BLaER1 (cell line): ENCODE measurements at regions not wholly inside any gene's neighbourhood (a gene's known extent, or its start where the extent isn't known, plus 50 kb on each side); places are given as distances from the start of the nearest gene placed in this dataset.

ENCODE experiments used
- H3K27ac ChIP-seq: shearing (Covaris generic); formaldehyde crosslinking; 2 replicates; pipeline ENCODE4 v1.8.1; 2022
- H3K27me3 ChIP-seq: shearing (Covaris generic); formaldehyde crosslinking; 2 replicates; pipeline ENCODE4 v1.8.1; 2022
- H3K36me3 ChIP-seq: shearing (Covaris generic); formaldehyde crosslinking; 2 replicates; pipeline ENCODE4 v1.8.1; 2022
- H3K4me1 ChIP-seq: shearing (Covaris generic); formaldehyde crosslinking; 2 replicates; pipeline ENCODE4 v1.8.1; 2022
- H3K4me2 ChIP-seq: shearing (Covaris generic); formaldehyde crosslinking; 2 replicates; pipeline ENCODE4 v1.8.1; 2022
- H3K4me3 ChIP-seq: shearing (Covaris generic); formaldehyde crosslinking; 2 replicates; pipeline ENCODE4 v1.8.1; 2022
- H3K9ac ChIP-seq: shearing (Covaris generic); formaldehyde crosslinking; 2 replicates; pipeline ENCODE4 v1.8.1; 2022
- H3K9me3 ChIP-seq: shearing (Covaris generic); formaldehyde crosslinking; 2 replicates; pipeline ENCODE4 v1.8.1; 2022
- H4K20me1 ChIP-seq: shearing (Covaris generic); formaldehyde crosslinking; 2 replicates; pipeline ENCODE4 v1.8.1; 2022
- Cebpa-rat ChIP-seq: shearing (Covaris generic); IDR thresholded peaks from 2 replicates; pipeline ENCODE4 v1.8.1; 2022

GRCh38 chr7:155206318-155207020, 91.2 kb upstream of the INSIG1 start:
- Histone ChIP-seq H3K9me3 (no peaks in the 10 kb centered on the region), H3K27ac (peak overlapping the region; percentile 97), H3K4me2 (peak overlapping the region; percentile 95), H3K27me3 (no peaks in the 10 kb centered on the region), H3K9ac (peak overlapping the region; percentile 91), H4K20me1 (no peaks in the 10 kb centered on the region), H3K4me3 (peak overlapping the region; percentile 73), H3K4me1 (peaks cover 66% of the 10 kb centered on the region), H3K36me3 (no peaks in the 10 kb centered on the region)
- no peak for TF ChIP-seq Cebpa-rat

DNA sequence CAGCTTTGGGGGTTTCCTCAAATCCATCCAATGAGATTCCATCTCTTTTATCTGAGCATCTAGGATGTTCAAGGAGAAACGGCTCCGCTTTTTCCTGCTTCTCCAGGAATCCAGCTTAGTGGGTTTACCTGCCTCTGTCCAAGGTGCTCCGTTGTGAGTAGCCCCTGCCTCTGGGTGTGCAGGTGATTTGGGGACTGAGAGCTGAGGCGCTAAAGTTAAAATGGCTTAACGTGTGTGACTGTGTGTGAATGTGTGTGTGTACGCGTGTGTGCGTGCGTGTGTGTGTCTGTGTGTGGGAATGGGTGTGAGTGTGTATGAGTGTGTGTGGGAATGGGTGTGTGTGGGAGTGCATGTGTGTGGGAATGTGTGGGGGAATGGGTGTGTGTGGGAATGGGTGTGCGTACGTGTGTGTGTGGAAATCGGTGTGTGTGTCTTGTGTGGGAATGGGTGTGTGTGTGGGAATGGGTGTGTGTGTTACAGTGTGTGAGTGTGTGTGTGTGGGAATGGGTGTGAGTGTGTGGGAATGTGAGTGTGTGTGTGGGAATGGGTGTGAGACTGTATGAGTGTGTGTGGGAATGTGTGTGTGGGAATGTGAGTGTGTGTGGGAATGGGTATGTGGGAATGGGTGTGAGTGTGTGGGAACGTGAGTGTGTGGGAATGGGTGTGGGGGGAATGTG, 90.2 kb upstream of the INSIG1 start:
- TF ChIP-seq Cebpa-rat = no peak
- H3K4me3 ChIP-seq = no peak overlapping the region
- H3K9ac ChIP-seq = no peak overlapping the region
- H3K27ac ChIP-seq = peak overlapping the region; percentile 97
- H3K36me3 ChIP-seq = no peaks in the 10 kb centered on the region
- H4K20me1 ChIP-seq = no peaks in the 10 kb centered on the region
- peak overlapping the region; percentile 95 for H3K4me2 ChIP-seq
- peaks cover 56% of the 10 kb centered on the region for H3K4me1 ChIP-seq
- H3K9me3 ChIP-seq = no peaks in the 10 kb centered on the region
- no peaks in the 10 kb centered on the region for H3K27me3 ChIP-seq

- peaks cover 42% of the 10 kb centered on the region for H3K4me1 ChIP-seq
- H3K27ac ChIP-seq = peak overlapping the region; percentile 53
- no peaks in the 10 kb centered on the region for H4K20me1 ChIP-seq
- H3K4me3 ChIP-seq = no peak overlapping the region
- H3K9me3 ChIP-seq = no peaks in the 10 kb centered on the region
- TF ChIP-seq Cebpa-rat = no peak
- H3K4me2 ChIP-seq = peak overlapping the region; percentile 14; the same call in 1 of the 2 replicates
- no peaks in the 10 kb centered on the region for H3K27me3 ChIP-seq
- H3K9ac ChIP-seq = no peak overlapping the region
- H3K36me3 ChIP-seq = no peaks in the 10 kb centered on the region
Observed at GRCh38 chr7:155208681-155209477, 88.8 kb upstream of the INSIG1 start.

DNA sequence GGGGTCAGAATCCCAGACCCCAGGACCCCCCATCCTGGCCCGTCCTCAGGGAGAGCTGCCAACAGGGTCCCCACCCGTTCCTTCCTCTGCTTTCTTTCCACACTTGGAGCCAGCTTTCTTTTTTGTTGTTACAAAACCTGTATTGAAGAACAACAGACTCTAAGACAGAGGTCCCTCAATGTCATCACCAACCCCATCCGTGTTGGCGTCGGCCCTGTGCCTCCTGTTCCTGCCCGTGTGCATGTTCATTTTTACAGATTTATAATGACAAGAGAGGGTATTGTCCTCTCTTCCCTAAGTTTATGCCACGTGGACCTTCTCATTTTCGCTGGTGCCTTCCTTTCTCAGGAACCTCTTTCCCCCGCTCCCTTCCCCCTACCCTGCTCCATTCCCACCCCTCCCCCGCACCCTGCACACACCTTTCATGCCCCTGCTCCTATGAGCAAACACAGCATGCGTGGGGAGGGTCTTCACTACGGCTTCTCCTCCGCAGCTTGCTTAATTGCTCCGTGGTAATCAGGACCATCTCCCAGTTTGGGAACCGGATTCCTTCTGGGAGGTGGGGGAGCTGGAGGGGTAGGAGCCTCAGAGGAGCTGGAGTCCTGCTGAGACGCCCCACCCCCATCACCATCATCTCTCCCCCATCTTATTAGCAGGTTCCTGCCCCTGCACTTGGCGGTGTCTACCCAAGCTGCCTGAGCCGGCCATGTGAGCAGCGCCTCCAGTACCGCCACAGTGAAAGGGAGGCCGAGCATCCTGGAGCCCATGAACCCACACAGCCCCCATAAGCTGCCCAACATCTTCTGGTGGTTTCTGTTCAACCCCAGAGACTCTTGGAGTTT, 88.0 kb upstream of the INSIG1 start:
- Histone ChIP-seq H3K27ac (peak overlapping the region; percentile 53), H3K4me2 (peak overlapping the region; percentile 14; the same call in 1 of the 2 replicates), H3K4me1 (peaks cover 34% of the 10 kb centered on the region), H4K20me1 (no peaks in the 10 kb centered on the region), H3K27me3 (no peaks in the 10 kb centered on the region), H3K4me3 (no peak overlapping the region), H3K9ac (no peak overlapping the region), H3K36me3 (no peaks in the 10 kb centered on the region), H3K9me3 (no peaks in the 10 kb centered on the region)
- TF ChIP-seq Cebpa-rat = no peak

- Histone ChIP-seq H3K27me3 (no peaks in the 10 kb centered on the region), H3K4me3 (no peak overlapping the region), H4K20me1 (no peaks in the 10 kb centered on the region), H3K27ac (no peak overlapping the region), H3K9me3 (no peaks in the 10 kb centered on the region), H3K4me2 (no peak overlapping the region), H3K9ac (no peak overlapping the region), H3K36me3 (no peaks in the 10 kb centered on the region), H3K4me1 (peaks cover 27% of the 10 kb centered on the region)
- no peak for TF ChIP-seq Cebpa-rat
Observed at GRCh38 chr7:155210356-155210755, 87.3 kb upstream of the INSIG1 start.

DNA sequence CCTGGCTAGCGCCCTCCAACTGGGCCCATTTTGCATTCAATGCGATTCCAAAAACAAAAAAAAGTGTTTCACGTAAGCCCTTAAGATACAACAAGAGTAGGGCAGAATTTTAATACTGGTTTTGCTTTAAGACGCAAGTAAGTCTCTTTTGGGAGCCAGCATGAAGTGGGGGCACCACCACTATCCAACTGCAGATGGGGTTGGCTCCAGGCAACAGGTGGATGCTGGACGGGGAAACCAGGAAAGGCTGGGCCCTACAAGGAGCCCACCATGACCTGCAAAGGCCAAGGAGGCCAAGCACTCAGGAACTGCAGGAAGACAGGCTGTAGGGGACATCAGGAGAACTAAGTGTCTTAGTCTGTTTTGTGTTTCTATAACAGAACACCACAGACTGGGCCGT, 86.5 kb upstream of the INSIG1 start:
- Histone ChIP-seq H3K4me1 (peaks cover 22% of the 10 kb centered on the region), H3K4me2 (no peak overlapping the region), H3K9me3 (no peaks in the 10 kb centered on the region), H4K20me1 (no peaks in the 10 kb centered on the region), H3K36me3 (no peaks in the 10 kb centered on the region), H3K4me3 (no peak overlapping the region), H3K27ac (no peak overlapping the region), H3K9ac (no peak overlapping the region), H3K27me3 (no peaks in the 10 kb centered on the region)
- no peak for TF ChIP-seq Cebpa-rat

GRCh38 chr7:155211761-155212160, 85.9 kb upstream of the INSIG1 start:
- H3K36me3 ChIP-seq = no peaks in the 10 kb centered on the region
- peaks cover 18% of the 10 kb centered on the region for H3K4me1 ChIP-seq
- H3K4me2 ChIP-seq = no peak overlapping the region
- no peaks in the 10 kb centered on the region for H3K27me3 ChIP-seq
- no peak overlapping the region for H3K27ac ChIP-seq
- H4K20me1 ChIP-seq = no peaks in the 10 kb centered on the region
- no peak overlapping the region for H3K4me3 ChIP-seq
- no peak overlapping the region for H3K9ac ChIP-seq
- no peaks in the 10 kb centered on the region for H3K9me3 ChIP-seq
- no peak for TF ChIP-seq Cebpa-rat

- Histone ChIP-seq H4K20me1 (no peaks in the 10 kb centered on the region), H3K36me3 (no peaks in the 10 kb centered on the region), H3K9me3 (no peaks in the 10 kb centered on the region), H3K4me2 (no peak overlapping the region), H3K27ac (no peak overlapping the region), H3K9ac (no peak overlapping the region), H3K27me3 (no peaks in the 10 kb centered on the region), H3K4me3 (no peak overlapping the region), H3K4me1 (peaks cover 11% of the 10 kb centered on the region)
- TF ChIP-seq Cebpa-rat = no peak
Observed at GRCh38 chr7:155212301-155213015, 85.2 kb upstream of the INSIG1 start.

DNA sequence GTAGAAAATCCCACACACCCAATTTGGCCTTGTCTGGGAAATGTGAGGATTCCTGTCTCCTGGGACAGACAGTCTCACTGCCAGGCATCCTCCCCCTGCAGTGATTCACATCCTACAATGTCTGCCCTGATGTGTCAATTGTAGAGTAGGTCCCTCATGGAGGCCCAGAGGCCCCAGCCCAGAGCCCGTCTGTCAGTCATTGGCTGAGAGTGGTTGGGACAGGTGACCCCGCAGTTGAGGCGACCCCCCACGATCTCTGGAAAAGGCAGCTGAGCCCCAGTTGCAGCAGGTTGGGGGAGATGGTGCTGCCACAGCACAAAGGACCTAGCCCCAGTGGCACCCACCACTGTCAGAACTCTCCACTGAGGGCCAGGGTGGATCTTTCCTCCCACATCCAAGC, 84.3 kb upstream of the INSIG1 start:
- no peaks in the 10 kb centered on the region for H3K9me3 ChIP-seq
- no peak overlapping the region for H3K4me3 ChIP-seq
- peaks cover 9% of the 10 kb centered on the region for H3K4me1 ChIP-seq
- no peaks in the 10 kb centered on the region for H3K36me3 ChIP-seq
- H3K4me2 ChIP-seq = no peak overlapping the region
- H3K27ac ChIP-seq = no peak overlapping the region
- no peaks in the 10 kb centered on the region for H3K27me3 ChIP-seq
- no peak overlapping the region for H3K9ac ChIP-seq
- no peak for TF ChIP-seq Cebpa-rat
- no peaks in the 10 kb centered on the region for H4K20me1 ChIP-seq
